ENCODE measurements at regions not wholly inside any gene's neighbourhood (a gene's known extent, or its start where the extent isn't known, plus 50 kb on each side); places are given as distances from the start of the nearest gene placed in this dataset.

DNA sequence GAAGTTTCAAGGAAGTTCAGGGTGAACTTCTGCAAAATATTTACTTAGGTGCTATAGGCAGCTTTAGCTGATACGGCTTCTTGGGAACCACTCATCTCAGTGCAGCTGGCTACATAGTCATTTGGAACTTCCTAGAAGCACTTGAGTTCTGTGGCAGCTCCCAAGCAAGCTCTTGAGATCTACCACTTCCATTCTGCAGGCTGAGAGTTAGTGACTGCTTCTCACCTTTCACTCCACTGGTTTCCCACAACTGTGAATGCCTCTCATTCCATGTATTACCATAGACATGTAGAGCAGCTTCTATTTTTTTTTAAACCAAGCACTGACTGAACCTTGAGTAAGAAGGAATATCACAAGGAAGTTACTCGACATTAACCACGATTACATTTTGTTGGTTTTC lies 994.1 kb upstream of the ACVR2A start:
- peaks cover 0 to 10% (median 3%) of the 10 kb centered on the region in 4 donors for H3K4me1 ChIP-seq
- no peak overlapping the region for H3K27ac ChIP-seq
- no peaks in the 10 kb centered on the region for H3K27me3 ChIP-seq
- no peak overlapping the region for H3K4me3 ChIP-seq
- no peaks in the 10 kb centered on the region for H3K9me3 ChIP-seq
- 87 to 91% methylated on average over 3 of the region's 3 CpGs for WGBS, 2 donors
- TF ChIP-seq, protein P1, sequence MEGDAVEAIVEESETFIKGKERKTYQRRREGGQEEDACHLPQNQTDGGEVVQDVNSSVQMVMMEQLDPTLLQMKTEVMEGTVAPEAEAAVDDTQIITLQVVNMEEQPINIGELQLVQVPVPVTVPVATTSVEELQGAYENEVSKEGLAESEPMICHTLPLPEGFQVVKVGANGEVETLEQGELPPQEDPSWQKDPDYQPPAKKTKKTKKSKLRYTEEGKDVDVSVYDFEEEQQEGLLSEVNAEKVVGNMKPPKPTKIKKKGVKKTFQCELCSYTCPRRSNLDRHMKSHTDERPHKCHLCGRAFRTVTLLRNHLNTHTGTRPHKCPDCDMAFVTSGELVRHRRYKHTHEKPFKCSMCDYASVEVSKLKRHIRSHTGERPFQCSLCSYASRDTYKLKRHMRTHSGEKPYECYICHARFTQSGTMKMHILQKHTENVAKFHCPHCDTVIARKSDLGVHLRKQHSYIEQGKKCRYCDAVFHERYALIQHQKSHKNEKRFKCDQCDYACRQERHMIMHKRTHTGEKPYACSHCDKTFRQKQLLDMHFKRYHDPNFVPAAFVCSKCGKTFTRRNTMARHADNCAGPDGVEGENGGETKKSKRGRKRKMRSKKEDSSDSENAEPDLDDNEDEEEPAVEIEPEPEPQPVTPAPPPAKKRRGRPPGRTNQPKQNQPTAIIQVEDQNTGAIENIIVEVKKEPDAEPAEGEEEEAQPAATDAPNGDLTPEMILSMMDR (IDR thresholded peaks at IDR 0.05) = no peak
- TF ChIP-seq POLR2AphosphoS5 (IDR thresholded peaks at IDR 0.05) = no peak
- DNase-seq = no peak
- no peaks in the 10 kb centered on the region for H3K36me3 ChIP-seq
- intact Hi-C loops (cut with DNase I) = no loop called here

DNA sequence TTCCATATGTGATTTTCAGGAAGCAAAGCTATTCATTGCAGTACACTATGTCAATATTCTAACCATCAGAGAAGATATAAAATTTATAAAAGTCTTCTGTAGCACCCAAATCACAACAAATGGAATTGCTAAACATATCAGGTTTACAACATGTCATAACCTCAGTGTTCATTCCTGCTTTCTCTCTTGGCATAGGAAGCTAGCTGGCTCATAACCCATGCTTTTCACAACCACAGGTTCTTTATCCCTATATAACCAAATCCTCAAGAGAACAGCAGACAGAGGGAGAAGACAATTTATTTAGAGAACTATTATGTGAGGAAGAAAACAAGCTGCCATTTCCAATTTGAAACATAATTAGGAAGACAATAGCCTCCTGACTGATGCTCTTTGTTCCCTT lies 997.0 kb upstream of the ACVR2A start:
- H3K4me1 ChIP-seq = peaks cover 0 to under 1% (median 0%) of the 10 kb centered on the region in 4 donors
- no peak overlapping the region for H3K4me3 ChIP-seq
- no peaks in the 10 kb centered on the region for H3K27me3 ChIP-seq
- no peak for DNase-seq
- TF ChIP-seq POLR2AphosphoS5 (IDR thresholded peaks at IDR 0.05) = no peak
- no peak for TF ChIP-seq EP300 (IDR thresholded peaks at IDR 0.05)
- no peak for TF ChIP-seq POLR2A (IDR thresholded peaks at IDR 0.05)
- TF ChIP-seq, protein P1 (IDR thresholded peaks at IDR 0.05) = no peak
- H3K36me3 ChIP-seq = no peaks in the 10 kb centered on the region
- intact Hi-C loops (cut with DNase I) = no loop called here
- H3K27ac ChIP-seq = no peak overlapping the region
- no peaks in the 10 kb centered on the region for H3K9me3 ChIP-seq

DNA sequence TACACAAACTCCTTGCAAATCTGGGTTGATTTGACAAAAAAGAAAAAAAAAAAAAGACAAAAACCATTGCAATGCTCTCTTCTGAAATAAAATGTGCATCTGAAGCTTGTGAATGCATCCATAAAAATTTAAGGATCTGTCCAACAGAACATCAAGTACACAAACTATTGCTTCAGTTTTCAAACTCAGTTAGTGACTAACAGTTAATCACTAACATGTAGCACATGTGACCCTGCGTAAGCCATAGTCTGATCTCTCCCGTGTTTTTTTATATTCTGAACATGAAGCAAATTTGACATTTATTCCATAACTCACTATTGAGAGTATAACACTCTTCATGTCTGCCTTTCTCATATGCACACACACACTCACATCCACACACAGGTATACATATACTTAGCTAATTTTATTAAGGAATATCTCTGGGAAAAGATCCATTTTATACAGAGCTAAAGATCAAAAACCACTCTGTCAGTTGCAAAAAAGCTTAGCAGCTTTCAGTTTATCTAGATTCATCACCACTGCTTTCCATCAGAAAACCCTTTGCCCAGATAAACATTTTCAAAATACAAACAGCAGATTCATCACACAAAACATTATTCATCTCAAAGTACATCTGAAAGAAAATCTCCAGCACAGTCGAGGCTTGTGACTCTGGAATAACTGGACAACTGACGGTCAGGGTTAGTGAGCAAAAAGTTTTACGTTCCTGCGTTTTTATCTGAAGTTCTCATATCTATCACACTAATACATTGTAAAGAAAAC lies 1000.4 kb upstream of the ACVR2A start:
- Histone ChIP-seq H3K9me3 (no peaks in the 10 kb centered on the region), H3K36me3 (no peaks in the 10 kb centered on the region), H3K4me1 (no peaks in the 10 kb centered on the region), H3K27me3 (no peaks in the 10 kb centered on the region), H3K27ac (no peak overlapping the region), H3K4me3 (no peak overlapping the region)
- 72 to 82% methylated on average over 6 of the region's 6 CpGs for WGBS, 2 donors
- TF ChIP-seq POLR2AphosphoS5 (IDR thresholded peaks at IDR 0.05) (no peak), POLR2A (IDR thresholded peaks at IDR 0.05) (no peak), EP300 (IDR thresholded peaks at IDR 0.05) (no peak)
- TF ChIP-seq, protein P1 (IDR thresholded peaks at IDR 0.05) = no peak
- no peak for DNase-seq
- intact Hi-C loops (cut with DNase I) = no loop called here

DNA sequence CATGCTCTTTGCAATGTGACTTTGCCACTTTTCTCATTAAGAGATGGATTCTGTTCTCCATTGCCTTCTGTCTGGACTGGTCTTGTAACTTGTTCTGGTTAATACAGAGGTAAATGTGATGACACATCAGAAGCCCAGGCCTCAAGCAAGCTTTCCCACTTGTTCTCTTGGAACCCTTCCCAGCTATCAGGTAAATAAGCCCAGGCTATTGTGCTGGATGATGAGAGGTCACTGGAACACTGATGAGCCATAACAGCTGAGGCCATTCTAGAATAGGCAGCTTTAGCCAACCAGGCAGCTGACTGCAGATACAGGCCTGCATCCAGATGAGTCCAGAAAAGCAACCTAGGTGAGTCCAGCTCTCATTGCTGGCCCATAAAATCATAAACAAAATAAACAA lies 1007.0 kb upstream of the ACVR2A start:
- Histone ChIP-seq H3K36me3 (no peaks in the 10 kb centered on the region), H3K4me3 (no peak overlapping the region), H3K9me3 (no peaks in the 10 kb centered on the region), H3K4me1 (no peaks in the 10 kb centered on the region), H3K27me3 (no peaks in the 10 kb centered on the region), H3K27ac (no peak overlapping the region)
- no peak for DNase-seq
- intact Hi-C loops (cut with DNase I) = no loop called here
- no peak for TF ChIP-seq POLR2AphosphoS5 (IDR thresholded peaks at IDR 0.05)
- TF ChIP-seq EP300 (IDR thresholded peaks at IDR 0.05) = no peak
- TF ChIP-seq, protein P1 (IDR thresholded peaks at IDR 0.05) = no peak
- TF ChIP-seq POLR2A (IDR thresholded peaks at IDR 0.05) = no peak

DNA sequence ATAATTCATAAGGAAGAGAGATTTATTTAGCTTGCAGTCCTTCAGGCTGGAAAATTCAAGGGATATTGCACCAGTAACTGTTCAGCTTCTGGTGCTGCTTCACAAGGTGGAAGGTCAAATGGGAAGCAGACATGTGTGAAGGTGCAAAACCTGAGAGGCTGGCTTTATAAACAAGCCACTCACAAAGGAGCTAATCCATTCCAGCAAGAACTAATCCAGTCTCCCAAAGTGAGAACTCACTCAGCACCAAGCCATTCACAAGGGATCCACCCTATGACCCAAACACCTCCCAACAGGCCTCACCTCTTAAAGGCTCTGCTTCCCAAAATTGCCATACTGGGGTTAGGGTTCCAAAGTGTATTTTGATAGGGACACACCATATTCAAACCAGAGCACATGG lies 1018.4 kb upstream of the ACVR2A start:
- no peak for TF ChIP-seq POLR2A (IDR thresholded peaks at IDR 0.05)
- no peak for TF ChIP-seq POLR2AphosphoS5 (IDR thresholded peaks at IDR 0.05)
- TF ChIP-seq, protein P1 (IDR thresholded peaks at IDR 0.05) = no peak
- TF ChIP-seq EP300 (IDR thresholded peaks at IDR 0.05) = no peak
- no peaks in the 10 kb centered on the region for H3K9me3 ChIP-seq
- no peak for DNase-seq
- no peak overlapping the region for H3K27ac ChIP-seq
- no peaks in the 10 kb centered on the region for H3K4me1 ChIP-seq
- H3K27me3 ChIP-seq = no peaks in the 10 kb centered on the region
- no peaks in the 10 kb centered on the region for H3K36me3 ChIP-seq
- intact Hi-C loops (cut with DNase I) = no loop called here
- H3K4me3 ChIP-seq = no peak overlapping the region

Data from sigmoid colon (tissue), 6 donors.